RWPE2 (cell line): ENCODE measurements at regions not wholly inside any gene's neighbourhood (a gene's known extent, or its start where the extent isn't known, plus 50 kb on each side); places are given as distances from the start of the nearest gene placed in this dataset.

Source experiments
- ATAC-seq: fragments of 200-7000 bp; cut with Tn5 transposase; 3 replicates; pipeline ENCODE4 v1.9.1; 2021; ENCODE audit warnings: low read depth
- DNase-seq: peaks from one replicate; pipeline ENCODE4 v3.0.0-alpha.2; 2020; ENCODE audit warnings: low spot score
- H3K27ac ChIP-seq: fragments of 450-650 bp; 2 replicates; pipeline ENCODE4 v1.5.1; 2017; ENCODE audit warnings: mild to moderate bottlenecking; ENCODE audit not compliant: poor library complexity, severe bottlenecking
- H3K27me3 ChIP-seq: fragments of 250-450 bp; sonication (Bioruptor Pico); 2 replicates; pipeline ENCODE4 v1.5.1; 2021; ENCODE audit warnings: mild to moderate bottlenecking, moderate library complexity; ENCODE audit not compliant: insufficient read depth, poor library complexity, severe bottlenecking
- H3K36me3 ChIP-seq: fragments of 250-450 bp; sonication (Bioruptor Pico); 2 replicates; pipeline ENCODE4 v1.5.1; 2020; ENCODE audit warnings: low read depth, mild to moderate bottlenecking, moderate library complexity
- H3K4me1 ChIP-seq: fragments of 250-450 bp; sonication (Bioruptor Pico); 2 replicates; pipeline ENCODE4 v1.5.1; 2021; ENCODE audit warnings: mild to moderate bottlenecking, moderate library complexity; ENCODE audit not compliant: insufficient read depth, poor library complexity, severe bottlenecking
- H3K4me3 ChIP-seq: fragments of 250-450 bp; sonication (Bioruptor Pico); 2 replicates; pipeline ENCODE4 v1.5.1; 2021; ENCODE audit warnings: mild to moderate bottlenecking, moderate library complexity; ENCODE audit not compliant: severe bottlenecking
- H3K9me3 ChIP-seq: fragments of 250-450 bp; sonication (Bioruptor Pico); 2 replicates; pipeline ENCODE4 v1.5.1; 2021; ENCODE audit warnings: mild to moderate bottlenecking, moderate library complexity; ENCODE audit not compliant: severe bottlenecking
- CTCF ChIP-seq: fragments of 450-650 bp; IDR thresholded peaks from one replicate; pipeline ENCODE4 v1.5.1; 2017; ENCODE audit warnings: mild to moderate bottlenecking, moderate library complexity; ENCODE audit not compliant: poor library complexity, severe bottlenecking

- Histone ChIP-seq H3K4me3 (peak overlapping the region; percentile 57), H3K36me3 (no peaks in the 10 kb centered on the region), H3K9me3 (no peaks in the 10 kb centered on the region), H3K27me3 (no peaks in the 10 kb centered on the region), H3K27ac (peak overlapping the region; percentile 87), H3K4me1 (peaks cover 29% of the 10 kb centered on the region)
- ATAC-seq: peak; percentile 79
- peak; percentile 98 for DNase-seq
- TF ChIP-seq CTCF: no peak
Measured at GRCh38 chr22:46035742-46036557, 59.0 kb upstream of the WNT7B start.

GRCh38 chr22:46036558-46037408, 59.8 kb upstream of the WNT7B start:
- H3K9me3 ChIP-seq: no peaks in the 10 kb centered on the region
- peak overlapping the region; percentile 57 for H3K4me3 ChIP-seq
- peak; percentile 65 for TF ChIP-seq CTCF
- DNase-seq: peak; percentile 61
- ATAC-seq: peak; percentile 51
- H3K4me1 ChIP-seq: peaks cover 37% of the 10 kb centered on the region
- peak overlapping the region; percentile 87 for H3K27ac ChIP-seq
- no peaks in the 10 kb centered on the region for H3K36me3 ChIP-seq
- H3K27me3 ChIP-seq: no peaks in the 10 kb centered on the region

GRCh38 chr22:46038174-46038487, 61.2 kb upstream of the WNT7B start:
- H3K4me1 ChIP-seq: peaks cover 48% of the 10 kb centered on the region
- ATAC-seq: no peak
- no peaks in the 10 kb centered on the region for H3K27me3 ChIP-seq
- H3K9me3 ChIP-seq: no peaks in the 10 kb centered on the region
- no peak overlapping the region for H3K4me3 ChIP-seq
- no peak for DNase-seq
- peak overlapping the region; percentile 87 for H3K27ac ChIP-seq
- no peaks in the 10 kb centered on the region for H3K36me3 ChIP-seq
- no peak for TF ChIP-seq CTCF

GRCh38 chr22:46038516-46039430, 61.8 kb upstream of the WNT7B start:
- H3K27ac ChIP-seq: peak overlapping the region; percentile 87
- no peaks in the 10 kb centered on the region for H3K36me3 ChIP-seq
- DNase-seq (no peak), ATAC-seq (no peak)
- no peaks in the 10 kb centered on the region for H3K9me3 ChIP-seq
- H3K4me3 ChIP-seq: no peak overlapping the region
- TF ChIP-seq CTCF: no peak
- H3K4me1 ChIP-seq: peaks cover 55% of the 10 kb centered on the region
- no peaks in the 10 kb centered on the region for H3K27me3 ChIP-seq
